SK-N-SH (cell line): ENCODE measurements at regions not wholly inside any gene's neighbourhood (a gene's known extent, or its start where the extent isn't known, plus 50 kb on each side); places are given as distances from the start of the nearest gene placed in this dataset.
"Not testable (repeated sequence)": the region's sequence is repeated elsewhere in the genome, so short reads cannot be mapped to it uniquely, and the experiment has no call there.

Experiments
- EP300 ChIP-seq, 2 experiments: IDR thresholded peaks; 2 replicates each; pipeline versions ENCODE4 v1.4.0 to v1.6.1; 2012; ENCODE audit warnings: borderline replicate concordance in 1 of 2, low read depth in 1 of 2, low read length in 1 of 2
- EZH2phosphoT487 ChIP-seq: fragments of 200-600 bp; sonication (generic); IDR thresholded peaks from 2 replicates; pipeline ENCODE4 v1.6.1; 2017; ENCODE audit warnings: low read depth, mixed run types, mild to moderate bottlenecking, antibody characterized with exemption, moderate library complexity, borderline replicate concordance
- FOSL2 ChIP-seq: IDR thresholded peaks from 2 replicates; pipeline ENCODE4 v1.4.0; 2012; ENCODE audit warnings: low read depth, mild to moderate bottlenecking, moderate library complexity, borderline replicate concordance
- TCF12 ChIP-seq: IDR thresholded peaks from 2 replicates; pipeline ENCODE4 v1.4.0; 2012
- TF ChIP-seq, protein P1 (sequence below): fragments of 200-600 bp; sonication (generic); IDR thresholded peaks from 2 replicates; pipeline ENCODE4 v1.6.1; 2017; ENCODE audit warnings: antibody characterized with exemption, mild to moderate bottlenecking, moderate library complexity

DNA sequence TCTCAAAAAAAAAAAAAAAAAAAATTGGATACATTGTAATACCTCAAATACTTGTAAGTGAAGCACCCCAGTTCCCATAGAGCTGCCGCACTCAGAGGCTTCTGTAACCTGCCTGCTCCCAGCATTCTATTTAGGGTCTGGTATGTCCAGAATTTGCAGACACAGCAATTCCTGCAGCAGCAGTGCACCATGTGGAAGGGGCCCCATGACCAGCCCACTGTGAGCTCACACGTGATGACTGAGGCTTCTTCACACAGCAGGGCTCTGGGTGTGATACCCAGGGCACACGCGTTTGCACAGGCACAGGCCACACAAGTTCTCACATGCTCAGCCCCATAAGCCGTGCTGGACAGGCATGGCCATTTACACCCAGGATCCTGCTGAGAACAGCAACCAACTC, 5481.5 kb upstream of the TPTE start:
- TF ChIP-seq, protein P1, sequence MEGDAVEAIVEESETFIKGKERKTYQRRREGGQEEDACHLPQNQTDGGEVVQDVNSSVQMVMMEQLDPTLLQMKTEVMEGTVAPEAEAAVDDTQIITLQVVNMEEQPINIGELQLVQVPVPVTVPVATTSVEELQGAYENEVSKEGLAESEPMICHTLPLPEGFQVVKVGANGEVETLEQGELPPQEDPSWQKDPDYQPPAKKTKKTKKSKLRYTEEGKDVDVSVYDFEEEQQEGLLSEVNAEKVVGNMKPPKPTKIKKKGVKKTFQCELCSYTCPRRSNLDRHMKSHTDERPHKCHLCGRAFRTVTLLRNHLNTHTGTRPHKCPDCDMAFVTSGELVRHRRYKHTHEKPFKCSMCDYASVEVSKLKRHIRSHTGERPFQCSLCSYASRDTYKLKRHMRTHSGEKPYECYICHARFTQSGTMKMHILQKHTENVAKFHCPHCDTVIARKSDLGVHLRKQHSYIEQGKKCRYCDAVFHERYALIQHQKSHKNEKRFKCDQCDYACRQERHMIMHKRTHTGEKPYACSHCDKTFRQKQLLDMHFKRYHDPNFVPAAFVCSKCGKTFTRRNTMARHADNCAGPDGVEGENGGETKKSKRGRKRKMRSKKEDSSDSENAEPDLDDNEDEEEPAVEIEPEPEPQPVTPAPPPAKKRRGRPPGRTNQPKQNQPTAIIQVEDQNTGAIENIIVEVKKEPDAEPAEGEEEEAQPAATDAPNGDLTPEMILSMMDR, result not testable (repeated sequence)
- not testable (repeated sequence) for TF ChIP-seq FOSL2; EP300 (IDR thresholded peaks at IDR 0.05; ENCODE audit: borderline replicate concordance in 1 of 2, low read depth in 1 of 2, low read length in 1 of 2); TCF12; EZH2phosphoT487
